IPS-18c (cell line): ENCODE measurements at regions not wholly inside any gene's neighbourhood (a gene's known extent, or its start where the extent isn't known, plus 50 kb on each side); places are given as distances from the start of the nearest gene placed in this dataset.

ENCODE experiments used
- H3K4me3 ChIP-seq: 2 replicates; pipeline ENCODE4 v1.7.0; 2013; ENCODE audit warnings: low read depth, mild to moderate bottlenecking, low read length, moderate library complexity; ENCODE audit not compliant: insufficient read depth
- H3K9me3 ChIP-seq: one replicate; pipeline ENCODE4 v1.6.1; 2013; ENCODE audit warnings: mild to moderate bottlenecking, low read length, moderate library complexity; ENCODE audit not compliant: control insufficient read depth, insufficient read depth

- Histone ChIP-seq H3K9me3 (no peaks in the 10 kb centered on the region), H3K4me3 (no peak overlapping the region)
Measured at GRCh38 chr13:34765446-34766180, 176.5 kb upstream of the NBEA start.

GRCh38 chr13:34767778-34768177, 174.3 kb upstream of the NBEA start:
- H3K9me3 ChIP-seq: no peaks in the 10 kb centered on the region
- H3K4me3 ChIP-seq: no peak overlapping the region

GRCh38 chr13:34772206-34772605, 169.9 kb upstream of the NBEA start:
- Histone ChIP-seq H3K4me3 (no peak overlapping the region), H3K9me3 (no peaks in the 10 kb centered on the region)

- H3K4me3 ChIP-seq: no peak overlapping the region
- no peaks in the 10 kb centered on the region for H3K9me3 ChIP-seq
Measured at GRCh38 chr13:34772881-34773280, 169.2 kb upstream of the NBEA start.

- H3K9me3 ChIP-seq: no peaks in the 10 kb centered on the region
- no peak overlapping the region for H3K4me3 ChIP-seq
Measured at GRCh38 chr13:34776390-34776981, 165.6 kb upstream of the NBEA start.

- Histone ChIP-seq H3K9me3 (no peaks in the 10 kb centered on the region), H3K4me3 (no peak overlapping the region)
Measured at GRCh38 chr13:34777089-34777913, 164.8 kb upstream of the NBEA start.

- Histone ChIP-seq H3K4me3 (no peak overlapping the region), H3K9me3 (peaks cover 2% of the 10 kb centered on the region)
Measured at GRCh38 chr13:34777914-34778303, 164.2 kb upstream of the NBEA start.

GRCh38 chr13:34779171-34779570, 162.9 kb upstream of the NBEA start:
- H3K4me3 ChIP-seq: no peak overlapping the region
- H3K9me3 ChIP-seq: peaks cover 2% of the 10 kb centered on the region

- Histone ChIP-seq H3K4me3 (no peak overlapping the region), H3K9me3 (peaks cover 5% of the 10 kb centered on the region)
Measured at GRCh38 chr13:34793301-34793700, 148.8 kb upstream of the NBEA start.

- Histone ChIP-seq H3K9me3 (no peaks in the 10 kb centered on the region), H3K4me3 (no peak overlapping the region)
Measured at GRCh38 chr13:34803756-34804155, 138.3 kb upstream of the NBEA start.

- H3K9me3 ChIP-seq: no peaks in the 10 kb centered on the region
Measured at GRCh38 chr13:34805347-34805746, 136.7 kb upstream of the NBEA start.

GRCh38 chr13:34808649-34809048, 133.4 kb upstream of the NBEA start:
- no peak overlapping the region for H3K4me3 ChIP-seq
- H3K9me3 ChIP-seq: no peaks in the 10 kb centered on the region

More at GRCh38 chr13:34805347-34805746, 136.7 kb upstream of the NBEA start:
- no peak overlapping the region for H3K4me3 ChIP-seq

GRCh38 chr13:34810996-34811395, 131.1 kb upstream of the NBEA start:
- H3K9me3 ChIP-seq: no peaks in the 10 kb centered on the region
- no peak overlapping the region for H3K4me3 ChIP-seq

- no peak overlapping the region for H3K4me3 ChIP-seq
- no peaks in the 10 kb centered on the region for H3K9me3 ChIP-seq
Measured at GRCh38 chr13:34815526-34815925, 126.5 kb upstream of the NBEA start.

GRCh38 chr13:34816245-34816884, 125.7 kb upstream of the NBEA start:
- Histone ChIP-seq H3K9me3 (no peaks in the 10 kb centered on the region), H3K4me3 (no peak overlapping the region)

GRCh38 chr13:34816908-34817665, 125.0 kb upstream of the NBEA start:
- H3K4me3 ChIP-seq: no peak overlapping the region

GRCh38 chr13:34822650-34823049, 119.4 kb upstream of the NBEA start:
- Histone ChIP-seq H3K9me3 (no peaks in the 10 kb centered on the region), H3K4me3 (no peak overlapping the region)

More at GRCh38 chr13:34816908-34817665, 125.0 kb upstream of the NBEA start:
- H3K9me3 ChIP-seq: no peaks in the 10 kb centered on the region
